ENCODE measurements at regions not wholly inside any gene's neighbourhood (a gene's known extent, or its start where the extent isn't known, plus 50 kb on each side); places are given as distances from the start of the nearest gene placed in this dataset.

DNA sequence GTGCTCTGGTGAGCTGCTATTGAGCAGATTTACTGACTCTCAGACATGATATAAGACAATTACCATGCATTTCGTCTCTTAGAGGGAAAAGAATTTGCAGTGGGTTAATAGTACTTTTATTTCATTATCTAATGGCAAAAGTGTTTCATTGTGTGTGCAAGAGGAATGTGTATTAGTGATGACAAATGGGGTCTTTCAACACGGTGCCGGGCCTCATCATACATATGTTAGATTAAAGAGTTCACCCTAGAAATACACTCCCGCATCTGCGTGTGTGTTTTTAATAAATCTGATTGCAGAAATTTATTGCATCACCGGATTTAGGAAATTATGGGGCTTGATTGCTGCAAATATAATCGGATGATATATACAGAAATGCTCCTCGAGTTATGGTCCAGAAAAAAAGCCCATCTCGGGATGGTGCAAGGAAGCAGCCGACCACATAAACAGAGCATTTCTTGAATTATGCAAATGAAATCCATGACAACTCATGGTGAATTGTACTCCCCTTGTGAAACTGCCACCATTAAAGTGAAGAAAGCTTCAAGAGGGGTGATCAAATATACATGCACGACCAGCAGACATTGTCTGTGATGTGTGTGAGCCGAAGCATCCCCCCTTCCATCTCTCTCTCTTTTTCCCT is 156.0 kb downstream of the PHETA1 start:
- TF ChIP-seq, protein P1, sequence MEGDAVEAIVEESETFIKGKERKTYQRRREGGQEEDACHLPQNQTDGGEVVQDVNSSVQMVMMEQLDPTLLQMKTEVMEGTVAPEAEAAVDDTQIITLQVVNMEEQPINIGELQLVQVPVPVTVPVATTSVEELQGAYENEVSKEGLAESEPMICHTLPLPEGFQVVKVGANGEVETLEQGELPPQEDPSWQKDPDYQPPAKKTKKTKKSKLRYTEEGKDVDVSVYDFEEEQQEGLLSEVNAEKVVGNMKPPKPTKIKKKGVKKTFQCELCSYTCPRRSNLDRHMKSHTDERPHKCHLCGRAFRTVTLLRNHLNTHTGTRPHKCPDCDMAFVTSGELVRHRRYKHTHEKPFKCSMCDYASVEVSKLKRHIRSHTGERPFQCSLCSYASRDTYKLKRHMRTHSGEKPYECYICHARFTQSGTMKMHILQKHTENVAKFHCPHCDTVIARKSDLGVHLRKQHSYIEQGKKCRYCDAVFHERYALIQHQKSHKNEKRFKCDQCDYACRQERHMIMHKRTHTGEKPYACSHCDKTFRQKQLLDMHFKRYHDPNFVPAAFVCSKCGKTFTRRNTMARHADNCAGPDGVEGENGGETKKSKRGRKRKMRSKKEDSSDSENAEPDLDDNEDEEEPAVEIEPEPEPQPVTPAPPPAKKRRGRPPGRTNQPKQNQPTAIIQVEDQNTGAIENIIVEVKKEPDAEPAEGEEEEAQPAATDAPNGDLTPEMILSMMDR (tag by site-specific recombination; IDR thresholded peaks at IDR 0.05): no peak
- TF ChIP-seq HOXC10 (CRISPR knock-in tag; IDR thresholded peaks at IDR 0.05) (no peak), REST (tag by site-specific recombination; IDR thresholded peaks at IDR 0.05) (no peak), BCL11A (tag by site-specific recombination; IDR thresholded peaks at IDR 0.05; ENCODE audit: low read depth) (no peak), ZNF549 (tag by site-specific recombination; IDR thresholded peaks at IDR 0.05) (no peak), ZBTB7A (tag by site-specific recombination; IDR thresholded peaks at IDR 0.05; ENCODE audit: low read depth) (no peak)
- TF ChIP-seq, protein P2, sequence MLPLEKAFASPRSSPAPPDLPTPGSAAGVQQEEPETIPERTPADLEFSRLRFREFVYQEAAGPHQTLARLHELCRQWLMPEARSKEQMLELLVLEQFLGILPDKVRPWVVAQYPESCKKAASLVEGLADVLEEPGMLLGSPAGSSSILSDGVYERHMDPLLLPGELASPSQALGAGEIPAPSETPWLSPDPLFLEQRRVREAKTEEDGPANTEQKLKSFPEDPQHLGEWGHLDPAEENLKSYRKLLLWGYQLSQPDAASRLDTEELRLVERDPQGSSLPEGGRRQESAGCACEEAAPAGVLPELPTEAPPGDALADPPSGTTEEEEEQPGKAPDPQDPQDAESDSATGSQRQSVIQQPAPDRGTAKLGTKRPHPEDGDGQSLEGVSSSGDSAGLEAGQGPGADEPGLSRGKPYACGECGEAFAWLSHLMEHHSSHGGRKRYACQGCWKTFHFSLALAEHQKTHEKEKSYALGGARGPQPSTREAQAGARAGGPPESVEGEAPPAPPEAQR (tag by site-specific recombination; IDR thresholded peaks at IDR 0.05): no peak
- TF ChIP-seq, protein P3, sequence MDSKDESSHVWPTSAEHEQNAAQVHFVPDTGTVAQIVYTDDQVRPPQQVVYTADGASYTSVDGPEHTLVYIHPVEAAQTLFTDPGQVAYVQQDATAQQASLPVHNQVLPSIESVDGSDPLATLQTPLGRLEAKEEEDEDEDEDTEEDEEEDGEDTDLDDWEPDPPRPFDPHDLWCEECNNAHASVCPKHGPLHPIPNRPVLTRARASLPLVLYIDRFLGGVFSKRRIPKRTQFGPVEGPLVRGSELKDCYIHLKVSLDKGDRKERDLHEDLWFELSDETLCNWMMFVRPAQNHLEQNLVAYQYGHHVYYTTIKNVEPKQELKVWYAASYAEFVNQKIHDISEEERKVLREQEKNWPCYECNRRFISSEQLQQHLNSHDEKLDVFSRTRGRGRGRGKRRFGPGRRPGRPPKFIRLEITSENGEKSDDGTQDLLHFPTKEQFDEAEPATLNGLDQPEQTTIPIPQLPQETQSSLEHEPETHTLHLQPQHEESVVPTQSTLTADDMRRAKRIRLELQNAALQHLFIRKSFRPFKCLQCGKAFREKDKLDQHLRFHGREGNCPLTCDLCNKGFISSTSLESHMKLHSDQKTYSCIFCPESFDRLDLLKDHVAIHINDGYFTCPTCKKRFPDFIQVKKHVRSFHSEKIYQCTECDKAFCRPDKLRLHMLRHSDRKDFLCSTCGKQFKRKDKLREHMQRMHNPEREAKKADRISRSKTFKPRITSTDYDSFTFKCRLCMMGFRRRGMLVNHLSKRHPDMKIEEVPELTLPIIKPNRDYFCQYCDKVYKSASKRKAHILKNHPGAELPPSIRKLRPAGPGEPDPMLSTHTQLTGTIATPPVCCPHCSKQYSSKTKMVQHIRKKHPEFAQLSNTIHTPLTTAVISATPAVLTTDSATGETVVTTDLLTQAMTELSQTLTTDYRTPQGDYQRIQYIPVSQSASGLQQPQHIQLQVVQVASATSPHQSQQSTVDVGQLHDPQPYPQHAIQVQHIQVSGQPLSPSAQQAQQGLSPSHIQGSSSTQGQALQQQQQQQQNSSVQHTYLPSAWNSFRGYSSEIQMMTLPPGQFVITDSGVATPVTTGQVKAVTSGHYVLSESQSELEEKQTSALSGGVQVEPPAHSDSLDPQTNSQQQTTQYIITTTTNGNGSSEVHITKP (tag by site-specific recombination; IDR thresholded peaks at IDR 0.05): no peak

All from HEK293 (cell line).